ENCODE measurements at regions not wholly inside any gene's neighbourhood (a gene's known extent, or its start where the extent isn't known, plus 50 kb on each side); places are given as distances from the start of the nearest gene placed in this dataset.
"Not testable (repeated sequence)": the region's sequence is repeated elsewhere in the genome, so short reads cannot be mapped to it uniquely, and the experiment has no call there.

- intact Hi-C loops (cut with DNase I): no loop called here
- DNase-seq (ENCODE audit: low spot score): no peak
These were observed 684.6 kb downstream of the UTRN start for GRCh38 chr6:144969602-144970272.

GRCh38 chr6:144977250-144977864, 692.2 kb downstream of the UTRN start:
- intact Hi-C loops (cut with DNase I); DNase-seq (ENCODE audit: low spot score): not testable (repeated sequence)

GRCh38 chr6:144978208-144978607, 693.1 kb downstream of the UTRN start:
- intact Hi-C loops (cut with DNase I): no loop called here
- DNase-seq (ENCODE audit: low spot score): no peak

- intact Hi-C loops (cut with DNase I): no loop called here
These were observed 701.1 kb downstream of the UTRN start for GRCh38 chr6:144986271-144986670.

GRCh38 chr6:144989319-144990107, 704.4 kb downstream of the UTRN start:
- DNase-seq (ENCODE audit: low spot score): no peak
- intact Hi-C loops (cut with DNase I): no loop called here

More at GRCh38 chr6:144986271-144986670, 701.1 kb downstream of the UTRN start:
- DNase-seq (ENCODE audit: low spot score): no peak

GRCh38 chr6:144990784-144991183, 705.6 kb downstream of the UTRN start:
- no peak for DNase-seq (ENCODE audit: low spot score)
- intact Hi-C loops (cut with DNase I): no loop called here

- intact Hi-C loops (cut with DNase I): no loop called here
- DNase-seq (ENCODE audit: low spot score): no peak
These were observed 708.7 kb downstream of the UTRN start for GRCh38 chr6:144993870-144994269.

GRCh38 chr6:144997996-144998395, 712.9 kb downstream of the UTRN start:
- intact Hi-C loops (cut with DNase I): no loop called here
- no peak for DNase-seq (ENCODE audit: low spot score)

GRCh38 chr6:144999127-144999526, 714.0 kb downstream of the UTRN start:
- no peak for DNase-seq (ENCODE audit: low spot score)
- intact Hi-C loops (cut with DNase I): no loop called here

GRCh38 chr6:145003145-145003544, 718.0 kb downstream of the UTRN start:
- intact Hi-C loops (cut with DNase I): no loop called here
- no peak for DNase-seq (ENCODE audit: low spot score)

- intact Hi-C loops (cut with DNase I): no loop called here
- DNase-seq (ENCODE audit: low spot score): no peak
These were observed 721.8 kb downstream of the UTRN start for GRCh38 chr6:145006914-145007313.

GRCh38 chr6:145008715-145009114, 723.6 kb downstream of the UTRN start:
- DNase-seq (ENCODE audit: low spot score): no peak
- intact Hi-C loops (cut with DNase I): no loop called here

GRCh38 chr6:145009711-145010110, 724.6 kb downstream of the UTRN start:
- DNase-seq (ENCODE audit: low spot score): no peak
- intact Hi-C loops (cut with DNase I): no loop called here

GRCh38 chr6:145012039-145012662, 723.2 kb downstream of the EPM2A start:
- intact Hi-C loops (cut with DNase I): no loop called here

GRCh38 chr6:145015739-145016558, 719.4 kb downstream of the EPM2A start:
- no peak for DNase-seq (ENCODE audit: low spot score)
- intact Hi-C loops (cut with DNase I): no loop called here

More at GRCh38 chr6:145012039-145012662, 723.2 kb downstream of the EPM2A start:
- DNase-seq (ENCODE audit: low spot score): no peak

- intact Hi-C loops (cut with DNase I): no loop called here
- no peak for DNase-seq (ENCODE audit: low spot score)
These were observed 718.3 kb downstream of the EPM2A start for GRCh38 chr6:145017051-145017450.

- DNase-seq (ENCODE audit: low spot score): no peak
- intact Hi-C loops (cut with DNase I): no loop called here
These were observed 717.8 kb downstream of the EPM2A start for GRCh38 chr6:145017516-145017915.

GRCh38 chr6:145018027-145018426, 717.3 kb downstream of the EPM2A start:
- intact Hi-C loops (cut with DNase I): no loop called here
- no peak for DNase-seq (ENCODE audit: low spot score)

- intact Hi-C loops (cut with DNase I): no loop called here
- DNase-seq (ENCODE audit: low spot score): no peak
These were observed 715.2 kb downstream of the EPM2A start for GRCh38 chr6:145020114-145020513.
